LHCN-M2 (cell line): ENCODE measurements at regions not wholly inside any gene's neighbourhood (a gene's known extent, or its start where the extent isn't known, plus 50 kb on each side); places are given as distances from the start of the nearest gene placed in this dataset.

ENCODE experiments used
- DNase-seq: peaks from one replicate; pipeline ENCODE4 v3.0.0-alpha.2; 2012; ENCODE audit warnings: low read depth

DNA sequence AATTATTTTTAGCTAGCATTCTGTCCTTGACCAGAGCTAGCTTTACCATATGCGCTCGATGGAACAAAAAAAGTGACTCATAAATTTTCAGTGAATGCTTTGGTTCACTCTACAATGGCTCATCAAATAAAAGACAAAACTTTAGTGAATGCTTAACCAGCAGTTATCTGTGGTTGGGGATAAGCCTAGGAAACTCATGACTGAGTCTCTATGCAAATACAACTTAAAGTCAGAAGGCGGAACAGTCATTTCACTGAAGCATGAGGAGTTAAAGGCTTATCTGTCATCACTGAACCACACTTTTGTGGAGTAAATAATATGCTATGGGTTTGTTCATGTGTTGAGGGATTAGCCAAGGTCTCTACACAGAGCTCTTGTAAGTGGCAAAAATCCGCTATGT lies 308.4 kb downstream of the SQOR start:
- no peak for DNase-seq

DNA sequence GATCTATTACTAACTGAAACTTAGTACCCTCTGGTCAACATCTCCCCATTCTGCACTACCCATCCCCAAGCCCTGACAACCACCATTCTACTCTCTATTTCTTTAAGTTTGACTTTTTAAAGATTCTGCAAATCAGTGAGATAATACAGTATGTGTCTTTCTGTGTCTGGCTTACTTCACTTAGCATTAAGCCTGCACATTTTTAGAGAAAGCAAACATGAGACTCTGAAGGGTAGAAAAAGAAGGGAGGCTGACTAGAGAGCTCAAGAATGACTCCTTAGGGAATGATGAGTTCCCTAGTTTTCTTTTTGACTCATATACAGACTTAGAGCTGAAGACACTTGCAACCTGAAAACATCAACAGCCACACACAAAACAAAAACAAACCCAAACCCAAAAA lies 311.3 kb downstream of the SQOR start:
- DNase-seq = no peak

DNA sequence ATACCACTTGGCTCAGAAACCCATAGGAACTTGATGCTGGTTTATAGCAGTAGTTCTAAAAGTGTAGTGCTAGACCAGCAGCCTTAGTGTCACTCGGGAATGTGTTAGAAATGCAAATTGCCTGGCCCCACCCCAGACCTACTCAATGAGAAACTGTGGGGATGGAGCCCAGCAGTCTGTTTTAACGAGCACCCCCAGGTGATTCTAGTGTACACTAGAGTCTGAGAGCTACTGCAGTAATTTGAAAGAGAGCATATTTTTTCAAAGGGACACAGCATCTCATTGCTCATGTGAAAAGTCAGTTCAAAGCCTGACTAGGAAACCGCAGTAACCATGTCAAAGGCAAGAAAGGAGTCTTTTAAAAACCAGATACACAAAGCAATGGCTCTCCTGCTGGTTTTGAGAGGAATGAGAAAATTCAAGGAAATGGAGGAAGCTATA lies 313.4 kb downstream of the SQOR start:
- DNase-seq = no peak

DNA sequence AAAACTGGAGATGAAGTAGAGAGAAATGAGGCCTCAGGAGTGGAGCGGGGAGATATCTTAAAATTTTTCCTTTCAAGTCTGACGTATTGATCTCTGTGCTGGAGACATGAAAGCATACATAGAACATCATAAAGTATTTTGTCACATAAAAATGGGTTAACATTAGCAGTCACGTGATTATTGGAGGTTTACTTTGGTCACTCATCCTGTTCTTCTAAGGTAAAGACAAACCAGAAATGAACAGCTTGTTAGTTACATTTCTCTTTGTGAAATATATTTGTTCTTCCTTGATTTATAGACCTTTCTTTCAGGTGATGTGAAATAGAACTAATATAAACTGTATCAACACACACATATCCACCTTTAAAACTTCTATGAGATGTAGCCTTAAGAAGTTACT lies 324.1 kb downstream of the SQOR start:
- DNase-seq = no peak

DNA sequence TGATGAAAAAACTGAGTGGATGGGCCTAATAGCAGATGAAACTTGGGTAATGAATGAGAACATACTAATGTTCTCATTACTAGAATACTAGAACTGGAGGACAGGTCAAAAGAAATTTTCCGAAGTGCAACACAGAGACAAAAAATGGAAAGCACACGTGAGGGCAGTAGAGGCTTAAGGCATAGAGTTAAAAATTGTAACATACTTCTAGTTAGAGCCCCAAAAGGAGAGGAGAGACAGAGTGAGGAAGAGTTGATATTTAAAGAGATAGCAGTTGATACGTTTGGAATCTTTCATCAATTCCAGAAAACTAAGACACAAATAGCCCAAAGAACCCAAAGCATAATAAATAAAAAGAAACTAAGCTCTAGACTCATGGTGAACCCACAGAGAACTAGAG lies 327.9 kb downstream of the SQOR start:
- no peak for DNase-seq

DNA sequence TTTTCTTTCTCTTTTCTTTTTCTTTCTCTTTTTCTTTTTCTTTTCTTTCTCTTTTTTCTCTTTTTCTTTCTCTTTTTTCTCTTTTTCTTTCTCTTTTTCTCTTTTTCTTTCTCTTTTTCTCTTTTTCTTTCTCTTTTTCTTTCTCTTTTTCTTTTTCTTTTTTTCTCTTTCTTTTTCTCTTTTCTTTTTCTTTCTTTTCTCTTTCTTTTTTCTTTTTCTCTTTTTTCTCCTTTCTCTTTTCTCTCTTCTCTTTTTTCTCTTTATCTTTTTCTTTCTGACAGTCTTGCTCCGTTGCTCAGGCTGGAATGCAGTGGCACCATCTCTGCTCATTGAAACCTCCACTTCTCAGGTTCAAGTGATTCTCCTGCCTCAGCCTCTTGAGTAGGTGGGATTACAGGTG lies 335.7 kb downstream of the SQOR start:
- no peak for DNase-seq

DNA sequence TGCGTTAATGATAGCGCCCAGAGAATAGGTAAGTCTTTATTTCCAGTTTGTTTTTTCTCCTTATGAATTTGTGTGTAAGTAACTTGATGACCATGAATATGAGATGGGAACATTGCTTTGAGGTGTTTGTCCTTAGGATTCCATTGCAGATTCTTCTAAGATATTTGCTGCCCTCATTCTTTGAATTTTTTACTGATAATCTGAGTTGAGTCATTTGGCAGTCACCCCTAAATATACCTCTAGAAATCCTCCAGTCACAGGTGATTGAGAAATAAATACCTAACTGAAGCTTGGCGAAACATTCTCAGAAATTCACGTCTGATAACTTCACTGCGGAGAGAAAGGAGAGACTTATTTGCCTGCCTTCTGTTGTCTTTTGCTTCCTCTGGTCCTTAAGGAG lies 345.5 kb downstream of the SQOR start:
- DNase-seq = no peak

DNA sequence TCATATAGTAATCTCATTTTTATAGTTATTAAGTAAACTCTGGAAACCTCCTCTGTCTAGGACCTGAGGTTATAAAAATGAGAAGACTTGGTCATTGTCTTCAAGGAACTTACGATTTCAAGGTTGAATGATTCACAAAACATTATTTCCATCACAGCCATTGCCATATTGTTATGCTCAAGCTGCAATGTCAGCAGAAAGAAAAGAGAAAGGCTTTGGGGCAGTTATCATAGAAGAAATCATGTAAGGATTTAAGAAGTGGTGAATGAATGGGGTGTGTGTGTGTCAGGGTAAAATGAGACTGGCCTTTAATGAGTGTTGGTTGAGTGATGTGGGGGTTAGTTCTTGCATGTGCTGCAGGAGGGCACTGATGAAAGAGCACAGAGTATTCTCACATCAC lies 346.8 kb downstream of the SQOR start:
- DNase-seq = no peak

DNA sequence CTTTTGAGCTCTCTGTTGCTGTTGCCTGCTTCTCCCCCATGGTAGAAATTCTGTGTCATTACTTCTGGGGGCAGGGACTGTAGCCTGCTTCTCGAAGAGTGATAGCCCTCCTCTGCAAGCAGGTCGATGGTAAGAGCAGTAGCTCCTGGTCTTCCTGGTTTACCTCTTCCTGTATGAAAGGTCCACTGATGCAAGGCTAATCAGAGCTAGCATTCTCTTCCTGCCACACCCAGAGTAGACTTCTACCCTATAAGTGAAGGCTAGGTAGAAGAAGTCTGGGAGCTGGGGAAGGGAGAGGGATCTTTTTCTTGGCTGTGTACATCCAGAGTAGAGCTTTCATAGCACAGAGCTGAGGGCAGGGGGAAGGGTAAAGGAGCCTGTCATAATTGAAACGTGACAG lies 357.0 kb downstream of the SQOR start:
- no peak for DNase-seq

DNA sequence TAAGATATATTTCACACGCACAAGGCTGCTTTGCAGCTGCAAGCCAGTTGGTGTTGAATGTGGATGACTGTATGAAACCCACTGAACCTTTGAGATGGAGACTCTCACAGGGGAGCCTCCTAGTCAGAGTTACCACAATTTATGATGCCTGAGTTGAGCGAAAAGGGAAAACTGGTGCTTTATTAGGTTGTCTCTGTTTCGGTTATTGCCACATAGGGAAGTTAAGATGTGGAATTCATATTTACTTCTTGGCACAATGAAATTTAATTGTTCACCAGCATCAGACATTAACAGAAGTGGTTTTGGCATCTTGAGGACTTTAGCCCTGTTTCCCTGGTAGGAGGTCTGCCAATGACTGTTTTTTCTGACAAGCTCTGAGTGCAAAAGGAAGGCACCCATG lies 358.2 kb downstream of the SQOR start:
- DNase-seq = no peak

DNA sequence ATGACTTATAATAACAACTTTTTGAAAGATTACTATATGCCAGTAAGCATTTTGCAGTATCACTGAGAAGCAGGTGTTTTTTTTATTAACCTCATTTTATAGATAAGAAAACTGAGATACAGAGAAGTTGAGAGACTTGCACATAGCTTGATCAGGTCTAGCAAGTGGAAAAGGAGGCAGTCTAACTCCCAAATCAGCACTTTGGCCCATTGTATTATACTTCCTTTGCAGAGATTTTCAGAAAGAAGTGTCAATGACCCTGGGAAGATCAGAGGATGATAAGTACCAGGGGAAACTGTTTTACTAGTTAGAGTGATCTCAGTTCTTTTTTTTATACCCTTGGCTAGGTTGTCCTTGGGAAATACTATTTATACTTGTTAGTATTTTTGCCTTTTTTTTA lies 358.7 kb downstream of the SQOR start:
- DNase-seq = no peak

DNA sequence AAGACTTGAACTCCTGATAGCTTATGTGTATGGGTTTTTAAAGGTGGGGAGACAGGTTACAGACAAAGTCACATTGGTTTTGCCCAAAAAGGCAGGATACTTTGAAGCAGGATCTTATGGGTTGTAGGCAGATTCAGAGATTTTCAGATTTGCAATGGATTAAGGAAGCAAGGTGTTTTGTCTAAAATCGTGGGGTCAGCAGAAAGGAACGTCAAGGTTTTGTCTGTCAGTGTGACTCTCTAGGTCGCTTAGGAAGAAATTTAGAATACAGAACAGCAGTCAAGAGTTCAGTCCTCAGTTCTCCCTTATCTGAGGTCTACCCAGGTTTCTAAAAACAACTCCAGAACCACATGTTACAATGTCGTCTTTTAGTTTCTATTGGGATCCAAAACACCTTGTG lies 361.0 kb downstream of the SQOR start:
- DNase-seq = no peak

DNA sequence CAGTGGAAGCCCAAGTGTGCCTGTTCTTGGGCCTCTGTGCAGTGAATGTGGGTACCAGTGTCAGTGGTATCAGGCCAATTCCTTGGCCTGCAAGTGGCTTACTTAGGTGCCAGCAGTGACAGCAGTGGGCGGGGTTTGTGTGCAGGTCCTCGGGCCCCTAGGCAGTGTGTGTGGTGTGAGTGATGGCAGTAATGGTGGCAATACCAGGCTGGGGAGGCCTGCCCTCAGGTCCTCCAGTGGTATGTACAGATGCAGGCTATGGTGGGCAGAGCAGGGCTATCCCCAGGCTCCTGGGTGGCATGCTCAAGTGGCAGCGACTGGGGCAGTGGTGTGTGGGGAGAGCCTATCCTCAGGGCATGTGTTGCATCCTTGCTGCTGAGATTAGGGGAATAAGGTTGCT lies 379.7 kb downstream of the SQOR start:
- no peak for DNase-seq

DNA sequence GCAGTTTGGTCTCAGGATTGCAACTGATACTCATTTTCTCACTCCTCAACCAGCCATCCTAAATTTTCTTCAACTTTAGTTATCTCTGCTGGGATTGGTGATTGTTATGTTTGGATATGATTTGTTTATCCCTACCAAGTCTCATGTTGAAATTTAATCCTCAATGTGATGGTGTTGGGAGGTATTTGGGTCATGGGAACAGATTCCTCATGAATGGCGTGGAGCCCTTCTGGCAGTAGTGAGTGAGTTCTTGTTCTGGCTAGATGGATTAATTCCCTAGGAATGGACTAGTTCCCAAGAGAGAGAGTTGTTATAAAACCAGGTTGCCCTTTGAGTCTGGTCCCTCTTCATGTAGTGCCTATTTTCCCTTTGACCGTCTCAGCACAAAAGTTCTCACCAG lies 399.9 kb downstream of the SQOR start:
- no peak for DNase-seq

DNA sequence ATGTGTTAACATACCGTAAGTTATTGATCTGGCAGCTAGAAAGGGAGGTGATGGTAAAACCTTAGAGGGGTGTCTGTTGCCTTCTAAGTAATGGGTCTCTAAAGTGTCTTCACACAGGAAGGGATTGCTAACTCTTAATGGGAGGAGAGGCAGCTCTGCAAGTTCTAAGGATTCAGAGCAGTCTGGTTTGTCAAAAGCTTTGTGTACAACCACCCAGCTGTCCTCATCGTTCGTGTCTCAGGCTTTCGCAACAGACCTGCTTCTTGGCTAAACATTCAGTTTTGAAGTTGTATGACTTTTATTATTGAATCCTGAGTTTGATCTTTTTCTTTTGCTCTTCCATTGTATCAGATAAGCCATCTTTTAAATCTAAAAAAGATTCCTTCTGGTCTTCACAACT lies 404.9 kb downstream of the SQOR start:
- no peak for DNase-seq

DNA sequence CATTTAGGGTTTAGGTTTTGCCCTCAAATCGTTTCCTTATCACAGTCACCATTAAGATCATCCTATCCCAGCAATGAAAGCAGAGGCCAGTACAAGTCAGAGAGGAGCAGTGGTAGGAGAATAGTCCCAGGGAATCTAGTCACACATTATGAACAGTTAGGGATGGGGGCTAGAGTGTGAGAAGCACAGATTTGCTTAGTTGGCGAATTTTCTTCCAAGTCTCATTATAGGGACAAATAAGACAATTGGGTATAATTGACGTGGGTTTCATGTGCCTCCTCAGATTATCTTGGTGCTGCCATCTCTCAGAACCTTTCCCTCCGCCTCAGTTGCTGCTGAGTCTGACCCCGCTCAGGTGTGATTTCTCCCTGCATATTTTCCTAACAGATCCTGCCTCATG lies 407.1 kb downstream of the SQOR start:
- no peak for DNase-seq

DNA sequence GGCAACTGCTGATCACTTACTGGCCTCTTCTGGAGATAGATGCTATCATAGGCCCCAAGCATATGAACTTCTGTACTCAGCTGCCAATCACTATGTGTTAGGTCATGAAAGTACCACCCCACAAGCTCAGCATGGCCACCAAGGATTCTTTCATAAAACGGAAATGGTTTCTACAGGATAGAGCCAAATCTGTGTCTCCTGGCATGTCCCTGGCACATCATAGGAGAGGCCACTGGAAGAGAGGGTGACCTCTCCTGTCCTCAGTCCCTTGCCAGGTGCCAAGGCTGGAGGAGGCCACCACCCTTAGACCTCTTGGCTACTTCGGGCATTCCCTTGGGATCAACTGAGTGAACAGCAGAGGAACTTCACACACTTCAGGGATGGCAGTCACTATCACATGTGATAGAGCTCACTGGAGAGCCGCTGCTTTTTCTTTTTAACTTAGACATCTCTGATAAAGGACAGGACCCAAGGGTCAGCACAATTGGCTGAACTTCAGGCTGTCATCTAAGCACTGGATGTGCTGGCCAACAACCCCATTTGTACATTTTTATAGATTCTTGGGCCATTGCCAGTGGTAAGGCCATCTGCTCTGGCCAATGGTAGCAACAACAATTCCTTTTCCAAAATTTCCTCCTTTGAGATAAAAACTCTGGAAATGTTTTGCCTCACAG lies 425.2 kb downstream of the SQOR start:
- no peak for DNase-seq

DNA sequence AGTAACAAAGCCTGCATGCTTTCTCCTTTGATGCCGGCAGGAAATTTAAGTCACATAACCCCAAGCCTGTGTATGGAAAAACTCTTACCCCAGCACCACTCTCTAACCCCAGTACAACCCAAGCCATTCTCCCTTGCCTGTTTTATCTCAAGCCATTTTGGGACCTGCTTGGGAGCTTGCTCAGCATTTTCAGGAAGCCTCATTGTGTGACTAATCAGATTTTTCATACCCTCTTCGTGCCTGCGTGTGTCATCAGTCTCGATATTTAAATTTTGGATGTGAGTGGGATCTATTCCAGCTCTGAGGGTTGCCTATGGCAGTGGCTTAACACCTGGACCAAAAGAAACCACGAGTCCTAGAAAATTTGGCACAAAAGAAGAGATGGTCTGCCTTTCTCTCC lies 426.2 kb downstream of the SQOR start:
- DNase-seq = no peak

DNA sequence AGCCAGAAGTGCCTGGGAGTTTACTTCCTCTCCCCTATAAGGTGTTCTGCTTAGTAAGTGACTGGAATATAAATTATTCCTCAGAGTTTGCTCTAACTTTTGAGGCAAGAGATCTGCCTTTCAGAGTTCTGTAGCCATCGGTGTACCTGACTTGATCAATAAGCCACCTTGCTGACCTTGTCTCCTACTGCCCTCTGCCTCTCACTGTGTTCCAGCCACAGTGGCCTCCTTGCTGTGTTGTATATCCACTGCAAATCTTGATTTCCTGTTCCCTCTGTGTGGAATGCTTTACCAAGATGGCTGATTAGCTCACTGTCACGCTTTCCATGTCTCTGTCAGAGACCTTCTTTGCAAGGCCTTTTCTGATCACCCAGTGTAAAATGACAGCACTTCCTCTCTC lies 442.4 kb downstream of the SQOR start:
- DNase-seq = no peak

DNA sequence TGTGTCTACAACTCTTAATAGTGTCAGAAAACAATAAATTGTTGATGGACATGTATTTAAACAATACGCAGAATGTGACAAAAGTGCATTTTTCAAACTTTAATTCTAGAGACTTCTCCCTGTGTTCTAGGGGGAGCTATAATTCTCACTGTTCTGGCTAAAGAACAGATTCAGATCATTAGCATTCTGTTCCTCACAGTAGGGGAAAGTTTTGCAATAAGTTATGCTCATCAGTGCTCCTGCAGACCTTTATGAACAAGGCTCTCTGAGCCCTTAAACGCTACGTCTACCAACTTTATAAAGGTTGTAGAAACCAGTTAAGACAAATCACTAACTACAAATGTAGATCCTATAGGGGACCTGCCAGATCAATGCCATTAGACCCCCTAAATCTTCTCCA lies 444.2 kb downstream of the SQOR start:
- no peak for DNase-seq

DNA sequence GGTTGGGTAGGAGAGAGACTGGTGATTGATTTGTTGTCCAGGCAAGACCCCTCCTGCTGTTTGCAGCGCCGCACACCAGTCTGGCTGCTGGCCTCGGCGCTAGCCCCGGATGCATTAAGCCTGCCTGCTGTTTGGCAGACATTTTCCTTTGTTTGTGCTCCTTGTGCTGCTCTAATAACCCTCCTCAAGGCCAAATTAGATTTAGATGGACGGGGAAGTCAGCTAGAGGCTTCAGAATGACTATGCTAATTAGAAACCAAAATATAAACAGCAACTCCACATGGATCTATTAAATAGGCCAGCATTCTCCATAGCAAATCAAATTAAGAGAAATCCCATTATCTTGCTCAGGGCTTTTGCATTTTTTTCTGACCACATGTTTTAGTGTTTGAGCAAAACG lies 445.2 kb downstream of the SQOR start:
- no peak for DNase-seq

DNA sequence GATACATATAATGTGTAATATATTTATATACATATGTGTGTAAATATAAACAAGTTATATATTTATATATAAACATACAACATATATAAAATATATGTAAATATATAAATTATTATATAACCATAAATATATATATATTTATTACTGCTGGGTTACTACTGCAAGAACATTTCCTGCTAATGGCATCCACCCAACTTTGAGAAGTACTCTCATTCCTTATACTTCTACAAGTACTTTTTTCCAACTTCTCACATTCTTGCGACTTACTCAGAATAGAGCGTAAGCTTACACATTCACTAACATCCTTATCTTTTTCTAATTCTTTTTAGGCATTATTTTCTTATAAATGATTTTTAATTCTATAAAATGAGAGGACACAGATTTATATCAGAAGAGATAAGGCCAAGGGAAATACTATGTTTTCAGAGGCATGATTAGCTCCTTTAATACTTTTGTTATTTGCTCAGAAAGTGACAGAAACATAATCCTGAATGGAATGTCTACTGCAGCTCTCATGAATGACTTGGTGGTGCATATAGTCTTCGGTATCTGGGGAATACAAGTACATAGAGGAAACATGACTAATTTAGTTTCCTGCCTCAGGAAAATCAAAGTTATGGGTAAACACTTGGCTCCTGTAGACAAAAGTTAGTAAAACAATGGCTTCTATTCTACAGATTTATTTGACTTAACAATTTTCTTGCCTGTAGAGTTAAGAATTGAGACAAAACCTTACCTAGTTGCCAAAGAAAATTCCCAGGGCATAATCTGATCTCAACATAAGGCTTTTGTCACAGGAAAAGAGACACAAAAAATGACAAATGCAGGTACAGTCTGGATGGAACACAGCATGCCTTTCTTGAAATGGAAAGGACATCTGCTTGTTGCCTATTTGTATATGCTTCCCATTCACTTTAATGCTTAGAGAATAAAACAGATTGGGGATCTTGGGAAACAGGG lies 453.9 kb downstream of the SQOR start:
- DNase-seq = no peak

DNA sequence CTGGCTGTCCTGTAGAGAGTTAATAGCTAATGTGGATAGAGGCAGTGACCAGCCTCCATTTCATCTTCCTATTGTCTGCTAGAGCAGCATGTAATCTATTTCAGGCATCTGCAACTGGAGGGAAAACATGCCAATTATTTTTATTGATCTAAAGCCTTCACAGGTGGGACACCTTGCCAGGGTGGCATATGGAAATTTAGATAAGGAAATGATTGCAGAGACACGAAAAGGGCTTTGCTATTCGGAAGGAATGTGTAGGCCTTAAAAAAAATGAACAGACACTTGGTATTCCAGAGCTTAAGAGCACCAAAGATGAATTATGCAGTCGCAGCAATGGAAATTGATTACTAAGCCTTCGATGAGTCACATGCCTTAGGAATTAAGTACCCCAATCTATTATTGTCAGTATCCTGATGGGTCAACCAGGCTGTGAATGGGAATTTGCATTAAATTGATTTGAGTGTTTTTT lies 454.7 kb downstream of the SQOR start:
- no peak for DNase-seq
